UCSD-AML1 (cell line): ENCODE measurements at regions not wholly inside any gene's neighbourhood (a gene's known extent, or its start where the extent isn't known, plus 50 kb on each side); places are given as distances from the start of the nearest gene placed in this dataset.

Experiments
- DNase-seq: peaks from one replicate; lab custom pipeline; 2025; ENCODE audit not compliant: unreplicated experiment; lab: John Stamatoyannopoulos, UW

DNA sequence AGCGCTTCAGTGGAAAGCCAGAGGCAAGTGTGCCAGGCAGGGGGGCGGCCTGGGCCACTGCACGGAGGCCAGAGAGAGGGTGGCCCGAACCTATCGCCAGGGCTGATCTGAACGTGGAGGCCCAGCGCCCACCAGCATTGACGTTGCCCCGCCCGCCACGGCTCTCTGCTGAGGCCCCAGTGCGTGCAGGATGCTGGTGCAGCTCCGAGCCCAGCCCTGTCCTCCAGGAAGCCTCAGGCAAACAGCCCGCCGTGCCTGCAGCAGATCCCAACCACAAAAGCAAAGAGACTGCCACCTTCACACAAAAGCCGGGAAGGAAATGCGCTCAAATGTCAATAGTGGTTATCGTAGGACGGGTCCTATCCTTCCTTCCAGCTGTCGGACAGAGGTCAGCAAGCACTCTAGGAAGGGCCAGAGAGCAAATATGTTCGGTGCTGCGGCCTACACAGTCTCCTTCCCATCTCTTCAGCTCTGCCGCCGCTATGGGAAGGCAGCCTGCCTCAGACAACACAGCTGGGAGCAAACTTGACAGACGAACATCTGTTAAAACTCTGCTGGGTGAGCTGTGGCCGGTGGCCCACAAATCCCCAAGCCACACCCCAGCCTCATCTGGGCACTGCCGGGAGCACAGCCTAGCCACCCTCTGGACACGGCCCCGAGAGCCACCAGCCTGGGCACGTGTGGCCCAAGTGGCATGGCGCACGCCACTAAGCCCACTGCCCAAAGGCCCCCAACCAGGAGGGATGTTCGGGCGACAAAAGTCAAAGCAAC, 146.2 kb downstream of the CRYBB2 start:
- DNase-seq, result peak; percentile 69

DNA sequence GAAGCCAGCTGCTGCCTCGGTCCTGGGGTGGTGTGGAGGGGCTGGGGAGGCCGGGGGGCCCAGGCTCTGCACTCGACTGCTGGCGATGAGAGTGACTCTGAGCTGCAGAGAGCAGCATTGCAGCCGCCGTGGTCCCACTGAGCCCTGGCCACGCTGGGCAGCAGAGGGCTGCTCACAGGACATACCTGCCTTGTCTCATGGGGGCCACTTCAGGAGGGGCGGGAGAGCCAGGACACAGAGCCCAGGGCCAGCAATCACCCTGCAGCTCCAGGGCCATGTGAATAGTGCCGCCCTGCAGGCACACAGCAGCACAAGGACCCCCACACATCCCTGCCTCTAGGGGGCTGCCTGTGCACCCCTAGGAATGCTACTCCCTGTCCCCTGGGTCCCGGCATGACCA, 147.0 kb downstream of the CRYBB2 start:
- DNase-seq, result no peak

DNA sequence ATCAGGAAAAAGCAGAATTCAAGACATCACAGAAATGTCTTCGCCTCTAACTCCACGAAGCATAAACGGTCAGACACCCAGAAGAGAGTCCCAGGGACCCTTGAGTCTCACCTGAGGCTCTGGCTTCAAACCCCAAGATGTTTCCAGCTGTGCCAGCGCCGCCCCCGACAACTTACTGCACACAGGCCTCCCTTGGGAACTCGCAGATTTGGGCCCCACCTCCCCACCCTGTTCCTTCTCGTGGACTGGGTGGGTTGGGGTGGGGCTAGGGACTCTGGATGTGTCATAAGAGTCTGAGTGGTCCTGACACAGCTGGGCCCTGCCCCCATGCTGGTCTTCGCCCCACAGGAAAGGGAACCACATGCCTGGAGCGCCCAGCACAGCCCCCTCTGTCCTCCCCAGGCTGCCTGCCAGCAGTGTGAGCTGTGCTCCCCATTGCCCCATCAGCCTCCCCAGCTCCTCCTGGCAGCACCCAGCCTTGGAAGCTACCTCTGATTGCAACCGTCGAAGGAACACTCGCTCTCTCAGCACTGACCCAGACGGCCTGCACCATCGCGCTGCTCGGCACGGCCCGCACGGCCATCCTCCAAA, 147.5 kb downstream of the CRYBB2 start:
- DNase-seq, result no peak

DNA sequence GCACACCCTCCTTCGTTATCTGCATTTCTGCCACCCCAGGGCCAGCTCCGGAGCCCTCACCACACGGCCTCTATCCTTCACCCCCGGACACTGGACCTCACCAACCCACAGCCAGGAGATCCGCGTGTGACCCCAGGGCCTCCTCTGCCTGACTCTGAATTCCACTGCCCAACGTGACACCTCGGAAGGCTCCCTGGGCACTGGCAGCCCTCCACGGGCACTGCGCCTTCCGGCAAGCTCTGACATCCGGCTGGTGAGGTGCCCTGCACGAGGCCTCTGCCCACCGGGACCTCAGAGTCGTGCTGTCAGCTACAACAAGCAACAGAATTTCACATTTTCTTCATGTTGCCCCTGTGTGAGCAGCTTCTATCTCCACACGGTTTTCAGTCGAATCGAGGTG, 148.3 kb downstream of the CRYBB2 start:
- DNase-seq, result no peak

DNA sequence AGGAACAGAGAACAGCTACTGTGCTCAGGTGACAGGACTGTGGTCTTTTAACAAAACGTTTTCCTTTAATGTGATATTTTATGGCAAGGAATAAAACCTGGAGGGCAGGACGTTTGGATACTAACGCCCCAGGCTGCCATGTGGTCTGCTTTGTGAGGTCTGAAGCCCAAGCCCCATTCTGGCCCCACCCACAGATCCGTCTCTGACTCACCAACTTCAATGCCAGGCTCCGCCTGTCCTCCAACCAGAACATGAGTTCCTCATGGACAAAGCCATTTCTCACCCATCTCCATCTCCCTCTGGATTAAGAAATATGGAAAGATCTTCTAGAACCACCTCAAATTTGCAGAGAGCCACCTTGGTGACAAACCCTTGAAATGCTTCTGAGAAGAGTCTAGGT, 148.8 kb downstream of the CRYBB2 start:
- DNase-seq, result no peak

DNA sequence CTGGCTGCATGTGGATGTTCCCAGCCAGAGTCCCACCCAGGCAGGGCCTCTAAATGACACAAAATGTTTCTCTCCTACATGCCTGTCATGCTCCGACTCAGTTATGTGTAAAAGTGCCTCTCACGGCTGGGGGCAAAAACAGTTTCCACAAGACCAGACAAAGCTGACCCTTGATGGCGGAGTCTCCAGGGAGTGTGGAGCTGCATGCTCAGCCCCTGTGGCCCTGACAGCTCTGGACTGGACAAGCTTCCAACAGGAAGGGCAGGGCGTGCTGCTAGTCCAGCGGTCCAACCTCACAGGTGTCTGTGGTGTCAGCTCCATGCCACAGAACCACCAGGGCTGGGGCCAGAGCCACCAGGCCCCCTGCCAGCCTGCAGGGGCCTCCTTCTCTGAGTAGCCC, 149.6 kb downstream of the CRYBB2 start:
- no peak for DNase-seq

DNA sequence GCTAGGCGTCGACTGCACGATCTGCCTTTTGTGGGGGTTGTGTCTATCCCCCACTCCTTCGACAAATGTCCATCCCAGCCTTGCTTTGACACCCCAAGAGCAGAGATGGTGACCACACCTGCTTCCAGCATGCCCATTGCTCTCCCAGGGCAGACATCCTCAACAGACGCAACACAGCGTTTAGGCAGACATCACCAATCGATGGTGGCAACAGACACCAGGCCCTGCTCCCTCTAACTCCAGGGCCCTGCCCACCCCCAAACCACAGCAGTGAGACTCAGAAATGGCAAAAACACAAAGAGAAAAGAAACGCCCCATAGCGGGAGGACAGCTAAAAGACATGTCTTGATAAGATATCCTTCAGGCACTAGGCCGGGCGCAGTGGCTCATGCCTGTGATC, 150.9 kb downstream of the CRYBB2 start:
- DNase-seq, result no peak

DNA sequence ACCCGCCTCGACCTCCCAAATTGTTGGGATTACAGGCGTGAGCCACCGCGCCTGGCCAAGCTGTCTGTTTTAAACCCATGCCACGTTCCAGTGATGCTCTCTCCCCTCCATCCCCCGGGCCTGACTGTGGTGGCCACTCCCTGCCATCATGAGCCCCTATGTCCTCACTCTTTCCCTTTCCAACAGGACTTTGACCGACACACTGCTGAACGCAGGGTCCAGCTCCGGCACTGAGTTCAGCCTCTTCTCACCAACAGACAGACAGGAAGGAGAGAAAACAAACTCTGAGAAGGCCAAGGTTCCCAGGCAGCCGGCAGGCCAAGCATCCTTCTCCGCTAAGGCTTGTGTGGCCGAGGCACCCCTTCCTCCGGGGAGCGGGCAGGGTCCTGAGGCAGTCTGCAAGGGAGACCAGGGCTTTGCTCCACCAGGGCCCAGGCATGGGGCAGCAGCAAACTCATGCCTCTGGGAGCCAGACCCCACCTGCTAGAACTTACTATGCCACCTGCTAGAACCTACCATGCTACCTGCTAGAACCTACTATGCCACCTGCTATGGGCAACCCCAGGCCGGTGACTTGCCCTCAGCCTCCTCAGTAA, 152.7 kb downstream of the CRYBB2 start:
- DNase-seq, result no peak

DNA sequence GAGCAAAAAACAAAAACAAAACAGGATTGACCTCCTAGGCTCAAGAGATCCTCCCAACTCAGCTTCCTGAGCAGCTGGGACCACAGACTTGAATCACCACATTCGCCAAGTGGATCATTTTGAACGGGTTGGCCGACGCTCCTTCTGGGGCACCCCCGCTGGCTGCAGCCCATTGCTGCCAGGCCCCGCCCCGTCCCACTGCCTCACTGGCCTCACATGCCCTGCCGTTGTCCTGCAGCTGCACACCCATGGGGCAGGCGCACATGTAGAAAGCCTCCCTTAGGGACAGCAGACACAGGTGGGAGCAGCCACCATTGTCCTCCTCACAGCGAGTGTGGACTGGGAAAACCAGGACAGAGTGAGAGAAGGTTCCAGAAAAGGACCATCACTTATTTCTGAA, 154.5 kb downstream of the CRYBB2 start:
- DNase-seq, result no peak

DNA sequence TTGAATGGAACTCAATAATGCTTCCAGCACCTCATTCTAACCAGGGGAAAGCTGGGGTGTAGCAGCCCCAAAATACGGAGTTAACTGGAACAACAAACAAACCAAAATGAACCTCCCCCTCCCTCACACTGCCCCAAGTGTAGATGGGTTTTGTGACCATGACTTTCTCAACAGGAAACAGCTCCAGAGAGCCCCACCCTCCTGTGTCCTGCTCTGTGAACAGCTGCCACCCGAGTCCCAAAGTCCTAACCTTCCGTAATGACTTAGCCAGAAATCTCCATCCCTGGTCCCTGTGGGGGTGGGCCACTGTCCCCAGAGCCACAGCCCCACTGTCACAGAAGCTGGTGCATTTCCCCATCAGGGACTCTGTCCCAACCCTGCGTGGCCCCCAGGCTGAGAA, 155.4 kb downstream of the CRYBB2 start:
- DNase-seq, result no peak

DNA sequence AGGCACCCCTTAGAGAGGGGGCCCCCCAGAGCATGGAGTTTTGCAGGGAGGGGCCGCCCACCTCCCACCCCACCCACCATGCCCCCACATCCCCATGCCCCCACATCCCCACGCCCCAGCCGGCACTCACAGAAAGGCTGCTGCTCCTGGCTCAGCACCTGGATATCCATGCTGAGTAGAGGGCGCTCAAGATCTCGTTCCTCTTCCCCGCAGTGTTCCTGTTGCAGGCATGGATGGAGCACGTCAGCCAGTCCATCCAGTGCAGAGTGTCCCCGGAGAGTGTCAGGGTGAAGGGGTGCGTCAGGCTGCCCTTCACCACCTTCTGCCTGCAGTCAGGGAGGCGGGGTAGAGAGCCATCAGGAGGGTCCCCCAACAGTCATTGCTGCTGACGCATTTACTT, 156.2 kb downstream of the CRYBB2 start:
- no peak for DNase-seq

DNA sequence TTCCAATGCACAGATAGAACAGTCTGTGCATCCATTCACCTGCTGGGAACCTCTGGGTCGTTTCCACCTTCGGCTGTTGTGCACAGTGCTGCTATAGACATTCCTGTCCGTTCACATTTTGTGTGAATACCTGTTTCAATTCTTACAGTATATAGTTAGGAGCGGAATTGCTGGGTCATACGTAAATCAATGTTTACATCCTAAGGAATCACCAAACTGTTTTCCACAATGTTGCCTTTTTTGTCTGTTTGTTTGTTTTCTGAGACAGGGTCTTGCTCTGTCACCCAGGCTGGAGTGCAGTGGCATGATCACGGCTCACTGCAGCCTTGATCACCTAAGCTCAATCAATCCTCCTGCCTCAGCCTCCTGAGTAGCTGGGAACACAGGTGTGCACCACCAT, 158.3 kb downstream of the CRYBB2 start:
- DNase-seq, result no peak

DNA sequence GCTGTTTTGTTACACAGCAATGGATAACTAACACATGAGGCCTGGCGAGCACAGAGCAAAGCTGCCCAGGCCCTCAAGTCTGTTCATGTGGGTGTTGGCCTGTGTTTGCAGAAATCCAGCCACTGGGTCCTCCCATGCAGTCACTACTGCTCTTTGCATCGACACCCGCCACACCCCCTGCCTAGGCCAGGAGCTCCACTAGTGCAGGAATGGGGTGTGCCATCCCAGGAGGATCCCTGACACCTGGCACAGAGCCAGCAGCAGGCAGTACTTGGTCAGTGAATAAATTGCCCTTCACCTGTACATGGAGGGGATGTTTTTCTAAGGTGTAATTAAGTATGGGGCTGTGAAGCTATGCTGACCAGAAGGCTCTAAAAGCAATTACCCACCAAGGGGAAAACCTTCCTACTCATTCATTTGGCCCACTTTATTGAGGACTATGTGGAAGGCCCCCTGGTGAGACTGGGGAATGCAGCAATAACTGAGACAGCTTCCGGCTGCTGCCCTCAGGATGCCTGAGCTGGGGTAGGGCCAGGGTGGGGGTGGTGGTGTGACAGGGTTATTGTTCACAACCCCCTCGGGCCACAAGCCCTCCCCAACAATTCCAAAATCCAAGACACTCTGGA, 160.8 kb downstream of the CRYBB2 start:
- DNase-seq, result no peak

DNA sequence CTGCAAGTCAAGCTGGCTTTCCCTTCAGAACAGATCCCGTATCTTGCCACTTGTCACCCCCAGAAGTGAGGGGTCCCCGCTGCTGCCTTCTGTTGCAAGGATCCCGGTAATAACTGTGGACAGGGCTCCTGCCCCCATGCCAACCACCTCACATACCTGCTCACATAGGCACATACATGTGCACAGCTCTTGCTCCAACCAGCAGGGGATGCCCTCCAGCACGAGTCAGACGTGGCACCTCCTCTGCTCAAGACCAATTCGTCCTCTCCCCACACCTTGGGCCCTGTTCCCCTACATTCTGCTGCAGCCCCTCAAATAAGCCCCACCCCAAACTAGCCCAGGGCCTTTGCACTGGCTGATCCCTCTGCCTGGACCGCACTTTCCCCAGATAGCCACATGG, 163.3 kb downstream of the CRYBB2 start:
- peak; percentile 21 for DNase-seq

DNA sequence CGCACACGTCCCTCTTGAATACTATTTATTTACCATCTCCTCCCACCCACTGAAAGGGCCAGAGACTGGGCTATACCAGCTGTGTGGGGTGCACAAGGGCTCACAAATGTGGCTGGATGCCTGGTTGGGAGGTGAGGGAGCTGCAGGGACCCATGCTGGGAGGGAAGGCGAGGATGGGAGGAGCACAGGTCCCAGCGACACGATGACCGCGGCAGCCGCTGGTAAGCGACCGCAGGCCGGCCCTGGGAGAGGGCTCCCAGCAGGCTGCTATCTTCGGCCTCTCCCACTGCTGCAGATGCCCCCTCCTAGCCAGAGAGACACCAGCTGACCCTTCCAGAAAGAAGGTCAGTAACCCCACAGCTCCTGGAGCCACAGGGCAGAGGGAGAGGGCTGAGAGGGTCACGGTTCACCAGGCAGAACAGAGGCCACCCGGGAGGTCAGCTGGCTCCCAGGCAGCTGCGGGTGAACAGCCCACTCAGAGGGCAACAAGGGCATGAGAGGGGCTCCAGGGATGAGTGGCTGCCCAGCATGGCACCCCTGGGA, 163.9 kb downstream of the CRYBB2 start:
- no peak for DNase-seq

DNA sequence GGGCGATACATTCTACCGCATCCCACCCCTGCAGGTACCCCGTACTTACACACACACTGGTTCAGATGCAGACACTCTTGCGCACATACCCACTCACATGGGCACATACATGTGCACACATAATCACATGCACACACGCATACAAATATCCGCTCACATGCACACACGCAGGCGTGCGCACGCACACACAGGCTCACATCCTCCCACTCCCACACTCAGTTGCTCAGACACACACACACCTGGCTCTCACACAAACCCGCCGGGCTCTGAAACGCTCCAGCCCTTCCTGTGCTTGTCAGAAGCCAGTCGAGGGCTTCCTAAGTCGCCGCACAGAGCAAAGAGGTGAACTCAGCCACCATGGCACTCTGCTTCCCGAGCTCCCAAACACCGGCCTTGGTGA, 164.5 kb downstream of the CRYBB2 start:
- DNase-seq, result no peak

DNA sequence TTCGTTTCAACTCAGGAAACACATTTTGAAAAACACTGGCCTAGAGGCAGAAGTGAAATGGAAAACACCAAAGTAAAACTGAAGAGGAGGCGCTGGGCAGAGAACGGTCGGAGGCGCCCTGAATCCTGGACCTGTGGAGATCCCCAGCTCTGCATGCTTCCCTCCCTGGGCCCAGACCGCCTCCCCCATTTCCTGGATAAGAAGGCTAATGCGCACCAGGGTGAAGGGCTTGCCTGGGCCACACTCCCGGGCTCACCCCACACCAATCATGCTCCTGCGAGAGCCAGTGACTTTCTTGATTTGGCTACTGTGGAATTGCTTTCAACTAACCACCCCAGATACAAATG, 167.1 kb downstream of the CRYBB2 start:
- peak; percentile 49 for DNase-seq

DNA sequence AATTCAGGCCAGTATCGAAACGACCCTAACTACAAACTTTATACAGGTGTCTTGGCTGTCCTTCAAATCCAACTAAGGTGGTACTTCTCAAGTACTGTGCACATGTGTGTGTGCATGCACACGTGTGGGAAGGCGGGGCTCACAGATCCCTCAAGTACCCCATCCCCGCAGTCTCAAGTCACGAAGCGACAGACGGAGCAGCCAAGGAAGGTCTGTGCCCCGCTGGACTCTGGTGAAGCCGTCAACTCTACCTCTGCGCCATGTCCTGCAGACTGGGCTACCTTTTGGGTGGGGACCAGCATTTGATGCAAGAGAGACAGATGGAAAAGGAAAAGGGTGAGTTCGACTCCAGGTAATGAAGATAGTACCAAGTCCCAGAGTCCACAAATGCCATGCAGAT, 169.0 kb downstream of the CRYBB2 start:
- no peak for DNase-seq

DNA sequence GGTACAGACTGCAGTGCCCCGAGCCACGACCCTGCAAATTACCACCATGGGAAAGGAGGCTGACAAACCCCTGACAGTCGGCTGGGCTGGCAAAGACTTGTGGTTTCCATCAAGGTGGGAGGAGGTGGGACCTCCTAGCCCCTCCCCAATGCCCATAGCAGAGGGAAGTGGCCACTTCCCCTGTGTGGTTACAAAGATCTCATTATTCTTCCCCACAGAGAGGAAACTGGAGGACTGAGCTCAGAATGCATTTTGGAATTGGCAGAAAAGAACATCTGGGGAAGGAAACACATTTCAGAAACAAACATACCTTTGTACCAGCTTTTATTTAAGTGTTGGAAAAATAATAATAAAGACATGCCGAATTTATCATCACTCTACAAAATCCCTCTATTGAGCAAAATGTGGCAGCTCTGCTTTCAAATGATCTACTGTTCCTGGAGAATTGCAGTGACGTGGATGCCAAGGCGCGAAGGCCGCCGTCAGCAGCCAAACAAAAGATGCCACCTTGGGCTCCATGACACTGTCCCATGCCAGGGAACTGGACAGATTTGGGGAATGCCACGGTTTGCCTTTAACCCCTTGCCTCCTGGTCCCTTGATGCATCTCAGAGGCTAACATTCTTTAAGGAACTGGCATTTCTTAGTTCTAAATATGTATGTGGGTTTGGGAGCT, 169.6 kb downstream of the CRYBB2 start:
- peak; percentile 73 for DNase-seq

DNA sequence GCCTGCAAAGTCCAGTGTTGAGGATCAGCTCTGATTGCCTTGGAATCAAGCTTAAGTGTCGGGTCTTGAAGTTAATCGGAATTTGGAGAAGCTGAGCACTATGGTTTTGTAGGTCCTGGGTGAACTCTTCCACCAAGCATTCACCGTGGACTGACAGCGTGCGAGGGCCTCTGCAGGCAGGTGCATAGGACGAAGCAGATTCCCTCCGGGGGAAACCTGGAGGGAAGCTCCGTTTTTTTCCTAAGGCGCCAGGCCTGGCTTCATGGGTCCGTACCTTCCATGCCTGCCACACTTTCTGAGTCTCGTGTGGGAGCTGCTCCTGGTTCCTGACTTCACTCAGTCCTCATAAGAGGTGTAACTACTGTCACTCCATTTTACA, 170.1 kb downstream of the CRYBB2 start:
- DNase-seq, result no peak
